GM12892 (cell line): ENCODE measurements at regions not wholly inside any gene's neighbourhood (a gene's known extent, or its start where the extent isn't known, plus 50 kb on each side); places are given as distances from the start of the nearest gene placed in this dataset.

Experiments used
- POLR2A ChIP-seq: IDR thresholded peaks from 2 replicates; pipeline ENCODE4 v1.6.1; 2011; ENCODE audit warnings: low read depth, low read length, control low read depth
- POLR2AphosphoS5 ChIP-seq: IDR thresholded peaks from 2 replicates; pipeline ENCODE4 v1.6.1; 2011; ENCODE audit warnings: low read depth, low read length, control low read depth

GRCh38 chr11:21931436-21932101 is 261.3 kb upstream of the ANO5 start:
- TF ChIP-seq POLR2AphosphoS5 (no peak), POLR2A (no peak)
